GM23338 (cell line): ENCODE measurements at regions not wholly inside any gene's neighbourhood (a gene's known extent, or its start where the extent isn't known, plus 50 kb on each side); places are given as distances from the start of the nearest gene placed in this dataset.

Experiments
- ATAC-seq: fragments of 200-7000 bp; cut with Tn5 transposase; 3 replicates; pipeline ENCODE4 v1.9.1; 2020
- DNase-seq: peaks from one replicate; pipeline ENCODE4 v3.0.0-alpha.2; 2015; ENCODE audit warnings: low spot score
- H2AFZ ChIP-seq: fragments of 200-600 bp; sonication (generic); 2 replicates; pipeline ENCODE4 v1.8.0; 2016; ENCODE audit warnings: antibody characterized with exemption, mild to moderate bottlenecking, moderate library complexity
- H3F3A ChIP-seq: fragments of 200-600 bp; sonication (generic); replicated peaks from 2 replicates; pipeline ENCODE4 v1.8.0; 2017; ENCODE audit warnings: antibody characterized with exemption, mixed run types, low read depth
- H3K27ac ChIP-seq: fragments of 200-600 bp; sonication (generic); 2 replicates; pipeline ENCODE4 v1.6.1; 2016; ENCODE audit warnings: low read depth
- H3K27me3 ChIP-seq: fragments of 200-600 bp; sonication (generic); 2 replicates; pipeline ENCODE4 v1.8.0; 2016; ENCODE audit warnings: mild to moderate bottlenecking, mixed run types, moderate library complexity; ENCODE audit not compliant: insufficient read depth
- H3K36me3 ChIP-seq: fragments of 200-600 bp; sonication (generic); 2 replicates; pipeline ENCODE4 v1.8.0; 2016; ENCODE audit warnings: mild to moderate bottlenecking; ENCODE audit not compliant: insufficient read depth
- H3K4me1 ChIP-seq: fragments of 200-600 bp; sonication (generic); 2 replicates; pipeline ENCODE4 v1.8.0; 2016; ENCODE audit warnings: mild to moderate bottlenecking, moderate library complexity; ENCODE audit not compliant: insufficient read depth
- H3K4me2 ChIP-seq: fragments of 200-600 bp; sonication (generic); 2 replicates; pipeline ENCODE4 v1.7.1; 2017; ENCODE audit warnings: mixed run types
- H3K4me3 ChIP-seq: fragments of 200-600 bp; sonication (generic); 2 replicates; pipeline ENCODE4 v1.6.1; 2016; ENCODE audit warnings: mixed run types
- H3K79me2 ChIP-seq: fragments of 200-600 bp; sonication (generic); replicated peaks from 2 replicates; pipeline ENCODE4 v1.8.0; 2017; ENCODE audit warnings: mild to moderate bottlenecking; ENCODE audit not compliant: insufficient read depth
- H3K9me2 ChIP-seq: fragments of 200-600 bp; sonication (generic); 2 replicates; pipeline ENCODE4 v1.8.0; 2017; ENCODE audit not compliant: insufficient read depth
- H4K20me1 ChIP-seq: fragments of 200-600 bp; sonication (generic); replicated peaks from 2 replicates; pipeline ENCODE4 v1.8.0; 2017; ENCODE audit warnings: mild to moderate bottlenecking; ENCODE audit not compliant: insufficient read depth
- H3K27ac Mint-ChIP-seq: 2 replicates; pipeline ENCODE4 v1.8.0; 2020; ENCODE audit warnings: inconsistent platforms, mild to moderate bottlenecking, moderate library complexity, mixed read lengths
- H3K27me3 Mint-ChIP-seq: 3 replicates; pipeline ENCODE4 v1.8.0; 2022; ENCODE audit warnings: low read depth, mild to moderate bottlenecking, moderate library complexity, mixed read lengths, inconsistent platforms; ENCODE audit not compliant: insufficient read depth, poor library complexity
- H3K36me3 Mint-ChIP-seq: 3 replicates; pipeline ENCODE4 v1.8.0; 2021; ENCODE audit warnings: low read depth, mild to moderate bottlenecking, inconsistent platforms, moderate library complexity, mixed read lengths
- H3K4me1 Mint-ChIP-seq: 3 replicates; pipeline ENCODE4 v1.8.0; 2020; ENCODE audit warnings: mild to moderate bottlenecking, inconsistent platforms, mixed read lengths
- H3K4me3 Mint-ChIP-seq: 3 replicates; pipeline ENCODE4 v1.8.0; 2021; ENCODE audit warnings: moderate library complexity, mild to moderate bottlenecking, inconsistent platforms, mixed read lengths
- H3K9me3 Mint-ChIP-seq: 3 replicates; pipeline ENCODE4 v1.8.0; 2020; ENCODE audit warnings: moderate library complexity, mild to moderate bottlenecking, inconsistent platforms, mixed read lengths
- CREB1 ChIP-seq: fragments of 250-450 bp; sonication (Bioruptor Pico); IDR thresholded peaks from 2 replicates; pipeline ENCODE4 v1.5.0; 2020; ENCODE audit warnings: low read depth, mild to moderate bottlenecking, moderate library complexity
- REST ChIP-seq: IDR thresholded peaks from one replicate; pipeline ENCODE4 v1.6.1; 2018; ENCODE audit warnings: antibody characterized with exemption; ENCODE audit not compliant: unreplicated experiment
- ZNF331 ChIP-seq: fragments of 250-450 bp; sonication (Bioruptor Pico); IDR thresholded peaks from 2 replicates; pipeline ENCODE4 v1.5.0; 2020; ENCODE audit warnings: low read depth, mild to moderate bottlenecking, moderate library complexity
- TF ChIP-seq, protein P1 (sequence below), 2 experiments: fragments of 200-600 bp in 1 of 2; sonication (generic) in 1 of 2; conservative IDR thresholded peaks; 2 replicates each; pipeline versions ENCODE4 v1.5.1 to v1.6.1; 2016 to 2017; ENCODE audit warnings: antibody characterized with exemption in 2 of 2, low read depth in 2 of 2, mild to moderate bottlenecking in 2 of 2, moderate library complexity in 1 of 2
- TF ChIP-seq, protein P2 (sequence below): fragments of 250-450 bp; sonication (Bioruptor Pico); IDR thresholded peaks from 2 replicates; pipeline ENCODE4 v1.5.0; 2020; ENCODE audit warnings: mild to moderate bottlenecking, moderate library complexity

DNA sequence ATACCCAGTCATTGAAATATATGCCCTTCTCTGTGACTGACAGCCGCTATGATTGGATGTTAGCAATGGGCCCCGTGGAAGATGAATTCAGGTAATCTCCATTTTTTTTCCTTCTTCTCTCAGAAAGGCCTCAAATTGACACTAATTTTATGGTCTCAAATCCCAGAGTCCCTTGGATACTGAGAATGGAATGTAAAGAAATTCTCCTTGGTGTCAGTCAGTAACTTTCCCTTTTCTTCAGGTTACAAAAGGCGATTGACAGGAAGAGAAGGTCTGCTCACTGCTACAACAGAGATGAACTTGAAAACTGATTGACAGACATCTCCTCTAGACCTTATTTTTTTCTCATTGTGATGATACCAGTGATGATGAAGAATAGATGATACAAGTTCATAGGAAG, 748.3 kb downstream of the MAT2B start (continued):
- TF ChIP-seq, protein P1, sequence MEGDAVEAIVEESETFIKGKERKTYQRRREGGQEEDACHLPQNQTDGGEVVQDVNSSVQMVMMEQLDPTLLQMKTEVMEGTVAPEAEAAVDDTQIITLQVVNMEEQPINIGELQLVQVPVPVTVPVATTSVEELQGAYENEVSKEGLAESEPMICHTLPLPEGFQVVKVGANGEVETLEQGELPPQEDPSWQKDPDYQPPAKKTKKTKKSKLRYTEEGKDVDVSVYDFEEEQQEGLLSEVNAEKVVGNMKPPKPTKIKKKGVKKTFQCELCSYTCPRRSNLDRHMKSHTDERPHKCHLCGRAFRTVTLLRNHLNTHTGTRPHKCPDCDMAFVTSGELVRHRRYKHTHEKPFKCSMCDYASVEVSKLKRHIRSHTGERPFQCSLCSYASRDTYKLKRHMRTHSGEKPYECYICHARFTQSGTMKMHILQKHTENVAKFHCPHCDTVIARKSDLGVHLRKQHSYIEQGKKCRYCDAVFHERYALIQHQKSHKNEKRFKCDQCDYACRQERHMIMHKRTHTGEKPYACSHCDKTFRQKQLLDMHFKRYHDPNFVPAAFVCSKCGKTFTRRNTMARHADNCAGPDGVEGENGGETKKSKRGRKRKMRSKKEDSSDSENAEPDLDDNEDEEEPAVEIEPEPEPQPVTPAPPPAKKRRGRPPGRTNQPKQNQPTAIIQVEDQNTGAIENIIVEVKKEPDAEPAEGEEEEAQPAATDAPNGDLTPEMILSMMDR (conservative IDR thresholded peaks at IDR 0.05; ENCODE audit: low read depth in 2 of 2): no peak

DNA sequence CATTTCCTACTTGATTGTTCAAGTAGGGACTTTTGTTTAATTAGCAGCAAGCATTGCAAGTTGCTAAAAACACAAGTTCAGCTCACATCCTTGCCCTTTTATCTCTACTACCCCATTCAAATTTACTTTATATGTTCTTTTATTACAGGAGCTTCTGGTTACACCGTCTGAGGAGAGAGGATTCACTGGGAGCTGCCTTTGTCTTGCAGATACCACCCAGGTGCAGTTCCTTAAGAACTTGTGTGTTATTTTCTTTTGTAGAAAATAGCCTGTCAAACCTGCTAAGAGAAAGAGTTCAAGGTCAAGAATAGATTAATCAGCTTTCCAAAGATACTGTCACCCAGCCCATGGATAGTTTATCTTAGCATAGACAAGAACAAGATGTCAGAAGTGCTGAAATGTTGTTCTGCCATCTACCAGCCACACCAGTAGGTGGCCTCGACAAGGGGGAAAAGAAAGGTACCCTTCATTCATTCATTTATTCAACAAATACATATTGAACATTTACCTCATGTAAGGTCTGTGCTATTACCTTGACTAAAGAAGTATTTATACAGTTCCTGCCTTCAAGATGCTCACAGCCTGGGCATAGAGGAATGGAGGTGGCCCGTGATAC, 750.3 kb downstream of the MAT2B start:
- Histone ChIP-seq H2AFZ (no peak overlapping the region), H3K4me2 (peak overlapping the region; percentile 50; the same call in 1 of the 2 replicates), H3K36me3 (no peaks in the 10 kb centered on the region), H3K79me2 (no peaks in the 10 kb centered on the region), H3K4me3 (no peak overlapping the region), H3K9me2 (no peaks in the 10 kb centered on the region), H3K4me1 (peaks cover 11% of the 10 kb centered on the region), H3K27me3 (no peaks in the 10 kb centered on the region), H3F3A (no peaks in the 10 kb centered on the region), H4K20me1 (no peaks in the 10 kb centered on the region), H3K27ac (no peak overlapping the region)
- Mint-ChIP-seq H3K27ac (no peak overlapping the region; the same call in 1 of the 2 replicates), H3K4me3 (no peak overlapping the region), H3K4me1 (peaks cover 24% of the 10 kb centered on the region), H3K36me3 (no peaks in the 10 kb centered on the region), H3K9me3 (no peaks in the 10 kb centered on the region; the same call in 2 of the 3 replicates), H3K27me3 (no peaks in the 10 kb centered on the region)
- peak; percentile 50 for DNase-seq
- ATAC-seq: peak; percentile 80
- no peak for TF ChIP-seq ZNF331
- TF ChIP-seq, protein P1 (conservative IDR thresholded peaks at IDR 0.05; ENCODE audit: low read depth in 2 of 2): peak; percentile 44 to 59
- no peak for TF ChIP-seq REST
- no peak for TF ChIP-seq CREB1 (CRISPR knock-in tag)

DNA sequence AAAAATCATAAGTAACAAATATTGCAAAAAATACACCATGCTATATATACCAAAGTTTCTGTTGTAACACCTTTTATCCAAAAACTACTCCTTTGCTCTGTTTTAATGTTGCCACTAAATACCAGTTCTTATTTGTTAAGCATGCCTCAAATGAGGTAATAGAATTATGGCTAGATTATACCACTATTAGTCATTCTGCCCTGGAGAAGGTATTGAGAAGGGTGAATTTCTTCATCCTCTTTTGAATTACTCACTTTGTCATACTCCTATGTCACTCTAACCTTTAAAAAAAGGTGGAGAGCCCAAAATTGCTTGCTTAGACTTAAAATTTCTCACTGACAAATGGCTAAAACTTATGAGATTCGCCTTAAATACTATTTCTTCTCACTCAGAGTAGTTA, 750.9 kb downstream of the MAT2B start:
- no peak overlapping the region for H3K4me3 ChIP-seq
- ATAC-seq (no peak), DNase-seq (no peak)
- H3K9me3 Mint-ChIP-seq: no peaks in the 10 kb centered on the region; the same call in 2 of the 3 replicates
- peaks cover 24% of the 10 kb centered on the region for H3K4me1 Mint-ChIP-seq
- no peaks in the 10 kb centered on the region for H3K9me2 ChIP-seq
- H4K20me1 ChIP-seq: no peaks in the 10 kb centered on the region
- H3K4me2 ChIP-seq: no peak overlapping the region
- H3K36me3 ChIP-seq: no peaks in the 10 kb centered on the region
- no peak overlapping the region for H3K27ac ChIP-seq
- no peak overlapping the region for H2AFZ ChIP-seq
- no peaks in the 10 kb centered on the region for H3K27me3 Mint-ChIP-seq
- H3K27me3 ChIP-seq: no peaks in the 10 kb centered on the region
- no peaks in the 10 kb centered on the region for H3F3A ChIP-seq
- no peaks in the 10 kb centered on the region for H3K36me3 Mint-ChIP-seq
- H3K27ac Mint-ChIP-seq: no peak overlapping the region
- H3K79me2 ChIP-seq: no peaks in the 10 kb centered on the region
- H3K4me3 Mint-ChIP-seq: no peak overlapping the region
- H3K4me1 ChIP-seq: peaks cover 11% of the 10 kb centered on the region
- TF ChIP-seq, protein P2, sequence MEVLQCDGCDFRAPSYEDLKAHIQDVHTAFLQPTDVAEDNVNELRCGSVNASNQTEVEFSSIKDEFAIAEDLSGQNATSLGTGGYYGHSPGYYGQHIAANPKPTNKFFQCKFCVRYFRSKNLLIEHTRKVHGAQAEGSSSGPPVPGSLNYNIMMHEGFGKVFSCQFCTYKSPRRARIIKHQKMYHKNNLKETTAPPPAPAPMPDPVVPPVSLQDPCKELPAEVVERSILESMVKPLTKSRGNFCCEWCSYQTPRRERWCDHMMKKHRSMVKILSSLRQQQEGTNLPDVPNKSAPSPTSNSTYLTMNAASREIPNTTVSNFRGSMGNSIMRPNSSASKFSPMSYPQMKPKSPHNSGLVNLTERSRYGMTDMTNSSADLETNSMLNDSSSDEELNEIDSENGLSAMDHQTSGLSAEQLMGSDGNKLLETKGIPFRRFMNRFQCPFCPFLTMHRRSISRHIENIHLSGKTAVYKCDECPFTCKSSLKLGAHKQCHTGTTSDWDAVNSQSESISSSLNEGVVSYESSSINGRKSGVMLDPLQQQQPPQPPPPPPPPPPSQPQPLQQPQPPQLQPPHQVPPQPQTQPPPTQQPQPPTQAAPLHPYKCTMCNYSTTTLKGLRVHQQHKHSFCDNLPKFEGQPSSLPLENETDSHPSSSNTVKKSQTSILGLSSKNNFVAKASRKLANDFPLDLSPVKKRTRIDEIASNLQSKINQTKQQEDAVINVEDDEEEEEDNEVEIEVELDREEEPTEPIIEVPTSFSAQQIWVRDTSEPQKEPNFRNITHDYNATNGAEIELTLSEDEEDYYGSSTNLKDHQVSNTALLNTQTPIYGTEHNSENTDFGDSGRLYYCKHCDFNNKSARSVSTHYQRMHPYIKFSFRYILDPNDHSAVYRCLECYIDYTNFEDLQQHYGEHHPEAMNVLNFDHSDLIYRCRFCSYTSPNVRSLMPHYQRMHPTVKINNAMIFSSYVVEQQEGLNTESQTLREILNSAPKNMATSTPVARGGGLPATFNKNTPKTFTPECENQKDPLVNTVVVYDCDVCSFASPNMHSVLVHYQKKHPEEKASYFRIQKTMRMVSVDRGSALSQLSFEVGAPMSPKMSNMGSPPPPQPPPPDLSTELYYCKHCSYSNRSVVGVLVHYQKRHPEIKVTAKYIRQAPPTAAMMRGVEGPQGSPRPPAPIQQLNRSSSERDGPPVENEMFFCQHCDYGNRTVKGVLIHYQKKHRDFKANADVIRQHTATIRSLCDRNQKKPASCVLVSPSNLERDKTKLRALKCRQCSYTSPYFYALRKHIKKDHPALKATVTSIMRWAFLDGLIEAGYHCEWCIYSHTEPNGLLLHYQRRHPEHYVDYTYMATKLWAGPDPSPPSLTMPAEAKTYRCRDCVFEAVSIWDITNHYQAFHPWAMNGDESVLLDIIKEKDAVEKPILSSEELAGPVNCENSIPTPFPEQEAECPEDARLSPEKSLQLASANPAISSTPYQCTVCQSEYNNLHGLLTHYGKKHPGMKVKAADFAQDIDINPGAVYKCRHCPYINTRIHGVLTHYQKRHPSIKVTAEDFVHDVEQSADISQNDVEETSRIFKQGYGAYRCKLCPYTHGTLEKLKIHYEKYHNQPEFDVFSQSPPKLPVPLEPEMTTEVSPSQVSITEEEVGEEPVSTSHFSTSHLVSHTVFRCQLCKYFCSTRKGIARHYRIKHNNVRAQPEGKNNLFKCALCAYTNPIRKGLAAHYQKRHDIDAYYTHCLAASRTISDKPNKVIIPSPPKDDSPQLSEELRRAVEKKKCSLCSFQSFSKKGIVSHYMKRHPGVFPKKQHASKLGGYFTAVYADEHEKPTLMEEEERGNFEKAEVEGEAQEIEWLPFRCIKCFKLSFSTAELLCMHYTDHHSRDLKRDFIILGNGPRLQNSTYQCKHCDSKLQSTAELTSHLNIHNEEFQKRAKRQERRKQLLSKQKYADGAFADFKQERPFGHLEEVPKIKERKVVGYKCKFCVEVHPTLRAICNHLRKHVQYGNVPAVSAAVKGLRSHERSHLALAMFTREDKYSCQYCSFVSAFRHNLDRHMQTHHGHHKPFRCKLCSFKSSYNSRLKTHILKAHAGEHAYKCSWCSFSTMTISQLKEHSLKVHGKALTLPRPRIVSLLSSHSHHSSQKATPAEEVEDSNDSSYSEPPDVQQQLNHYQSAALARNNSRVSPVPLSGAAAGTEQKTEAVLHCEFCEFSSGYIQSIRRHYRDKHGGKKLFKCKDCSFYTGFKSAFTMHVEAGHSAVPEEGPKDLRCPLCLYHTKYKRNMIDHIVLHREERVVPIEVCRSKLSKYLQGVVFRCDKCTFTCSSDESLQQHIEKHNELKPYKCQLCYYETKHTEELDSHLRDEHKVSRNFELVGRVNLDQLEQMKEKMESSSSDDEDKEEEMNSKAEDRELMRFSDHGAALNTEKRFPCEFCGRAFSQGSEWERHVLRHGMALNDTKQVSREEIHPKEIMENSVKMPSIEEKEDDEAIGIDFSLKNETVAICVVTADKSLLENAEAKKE (CRISPR knock-in tag): no peak
